ENCODE measurements at regions not wholly inside any gene's neighbourhood (a gene's known extent, or its start where the extent isn't known, plus 50 kb on each side); places are given as distances from the start of the nearest gene placed in this dataset.

- TF ChIP-seq CTCF (conservative IDR thresholded peaks at IDR 0.05; ENCODE audit: low read length) = no peak
- TF ChIP-seq EZH2phosphoT487 (IDR thresholded peaks at IDR 0.05; ENCODE audit: borderline replicate concordance, low read depth, low read length) = no peak
Observed at GRCh38 chr7:46622251-46622650, 701.2 kb upstream of the IGFBP3 start.
